22Rv1 (cell line): ENCODE measurements at regions not wholly inside any gene's neighbourhood (a gene's known extent, or its start where the extent isn't known, plus 50 kb on each side); places are given as distances from the start of the nearest gene placed in this dataset.

Experiments used
- ZFX ChIP-seq: fragments of 450-650 bp; IDR thresholded peaks from 2 replicates; pipeline ENCODE4 v1.6.1; 2017; ENCODE audit warnings: antibody characterized with exemption, borderline replicate concordance
- TF ChIP-seq, protein P1 (sequence below): fragments of 450-650 bp; IDR thresholded peaks from 2 replicates; pipeline ENCODE4 v1.5.1; 2017; ENCODE audit warnings: mild to moderate bottlenecking

DNA sequence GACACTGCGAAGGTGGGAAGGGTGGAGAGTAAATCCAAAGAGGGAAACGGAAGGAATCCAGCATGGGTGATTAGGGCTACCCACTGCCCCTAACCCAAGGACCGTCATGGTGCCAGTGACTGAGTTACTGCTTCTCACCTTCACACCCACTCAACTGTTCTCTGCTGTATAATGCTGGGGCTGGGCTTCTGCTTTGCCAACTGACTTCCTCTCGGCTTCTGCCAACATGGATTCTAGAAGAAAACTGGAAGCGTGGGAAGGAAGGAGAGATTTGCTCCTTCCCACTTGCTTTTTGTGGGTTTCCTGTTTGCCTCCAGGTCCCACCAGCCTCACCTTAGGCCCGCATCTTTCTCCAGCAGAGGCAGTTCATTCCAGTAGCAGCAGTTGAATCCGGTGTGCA lies 153.5 kb upstream of the RAI14 start:
- TF ChIP-seq, protein P1, sequence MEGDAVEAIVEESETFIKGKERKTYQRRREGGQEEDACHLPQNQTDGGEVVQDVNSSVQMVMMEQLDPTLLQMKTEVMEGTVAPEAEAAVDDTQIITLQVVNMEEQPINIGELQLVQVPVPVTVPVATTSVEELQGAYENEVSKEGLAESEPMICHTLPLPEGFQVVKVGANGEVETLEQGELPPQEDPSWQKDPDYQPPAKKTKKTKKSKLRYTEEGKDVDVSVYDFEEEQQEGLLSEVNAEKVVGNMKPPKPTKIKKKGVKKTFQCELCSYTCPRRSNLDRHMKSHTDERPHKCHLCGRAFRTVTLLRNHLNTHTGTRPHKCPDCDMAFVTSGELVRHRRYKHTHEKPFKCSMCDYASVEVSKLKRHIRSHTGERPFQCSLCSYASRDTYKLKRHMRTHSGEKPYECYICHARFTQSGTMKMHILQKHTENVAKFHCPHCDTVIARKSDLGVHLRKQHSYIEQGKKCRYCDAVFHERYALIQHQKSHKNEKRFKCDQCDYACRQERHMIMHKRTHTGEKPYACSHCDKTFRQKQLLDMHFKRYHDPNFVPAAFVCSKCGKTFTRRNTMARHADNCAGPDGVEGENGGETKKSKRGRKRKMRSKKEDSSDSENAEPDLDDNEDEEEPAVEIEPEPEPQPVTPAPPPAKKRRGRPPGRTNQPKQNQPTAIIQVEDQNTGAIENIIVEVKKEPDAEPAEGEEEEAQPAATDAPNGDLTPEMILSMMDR: no peak
- no peak for TF ChIP-seq ZFX
